OCI-LY1 (cell line): ENCODE measurements at regions not wholly inside any gene's neighbourhood (a gene's known extent, or its start where the extent isn't known, plus 50 kb on each side); places are given as distances from the start of the nearest gene placed in this dataset.
"Not testable (repeated sequence)": the region's sequence is repeated elsewhere in the genome, so short reads cannot be mapped to it uniquely, and the experiment has no call there.

Experiments used
- CTCF ChIP-seq: fragments of 200-600 bp; sonication (generic), shearing (Covaris generic); IDR thresholded peaks from 2 replicates; pipeline ENCODE4 v1.5.1; 2017; ENCODE audit warnings: mild to moderate bottlenecking, antibody characterized with exemption, low read length, moderate library complexity, mixed read lengths
- EZH2 ChIP-seq: fragments of 200-600 bp; sonication (generic), shearing (Covaris generic); IDR thresholded peaks from 2 replicates; pipeline ENCODE4 v1.8.0; 2017; ENCODE audit warnings: borderline replicate concordance, mixed run types, mild to moderate bottlenecking, antibody characterized with exemption, low read length, moderate library complexity, mixed read lengths

GRCh38 chr16:18211505-18211904 is 125.0 kb downstream of the NPIPA8 start:
- TF ChIP-seq CTCF, EZH2: not testable (repeated sequence)
